Activated naive CD8-positive, alpha-beta T cell (primary cell): ENCODE measurements at regions not wholly inside any gene's neighbourhood (a gene's known extent, or its start where the extent isn't known, plus 50 kb on each side); places are given as distances from the start of the nearest gene placed in this dataset.
"Not testable (repeated sequence)": the region's sequence is repeated elsewhere in the genome, so short reads cannot be mapped to it uniquely, and the experiment has no call there.

Experiments used
- H3K27ac Mint-ChIP-seq: one replicate; pipeline ENCODE4 v1.8.0; 2021; ENCODE audit warnings: mixed read lengths
- H3K27me3 Mint-ChIP-seq: one replicate; pipeline ENCODE4 v1.8.0; 2021; ENCODE audit warnings: mixed read lengths
- H3K36me3 Mint-ChIP-seq: one replicate; pipeline ENCODE4 v1.8.0; 2021; ENCODE audit warnings: mixed read lengths
- H3K4me1 Mint-ChIP-seq: one replicate; pipeline ENCODE4 v1.8.0; 2021; ENCODE audit warnings: low read depth, mixed read lengths
- H3K4me3 Mint-ChIP-seq: one replicate; pipeline ENCODE4 v1.8.0; 2021; ENCODE audit warnings: mild to moderate bottlenecking, mixed read lengths
- H3K9me3 Mint-ChIP-seq: one replicate; pipeline ENCODE4 v1.8.0; 2021; ENCODE audit warnings: low read depth, mixed read lengths

GRCh38 chrY:7287963-7288362 is 376.4 kb upstream of the AMELY start:
- peaks cover 68% of the 10 kb centered on the region for H3K4me1 Mint-ChIP-seq
- H3K36me3 Mint-ChIP-seq, H3K4me3 Mint-ChIP-seq, H3K9me3 Mint-ChIP-seq, H3K27me3 Mint-ChIP-seq: not testable (repeated sequence)
- peak overlapping the region; percentile 67 for H3K27ac Mint-ChIP-seq

DNA sequence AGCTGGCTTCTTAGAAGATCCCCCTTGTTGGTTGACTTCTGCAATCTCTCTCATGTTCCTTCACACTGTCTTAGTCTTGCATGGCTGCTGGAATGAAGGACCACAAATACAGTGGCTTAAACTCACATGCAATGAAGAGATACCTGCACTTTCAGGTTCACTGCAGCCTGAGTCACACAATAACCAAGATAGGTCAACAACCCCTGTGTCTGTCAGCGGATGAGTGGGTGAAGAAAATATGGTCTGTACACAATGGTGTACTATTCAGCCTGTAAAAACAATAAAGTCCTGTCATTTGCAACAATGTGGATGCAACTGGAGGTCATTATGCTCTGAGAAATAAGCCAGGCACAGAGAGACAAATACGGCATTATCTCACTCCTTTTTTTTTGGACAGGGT is 373.8 kb upstream of the AMELY start:
- Mint-ChIP-seq H3K27me3 (no peaks in the 10 kb centered on the region), H3K4me1 (peaks cover 63% of the 10 kb centered on the region), H3K4me3 (no peak overlapping the region), H3K9me3 (no peaks in the 10 kb centered on the region), H3K27ac (peak overlapping the region; percentile 41), H3K36me3 (no peaks in the 10 kb centered on the region)

- Mint-ChIP-seq H3K36me3 (no peaks in the 10 kb centered on the region), H3K9me3 (no peaks in the 10 kb centered on the region), H3K4me3 (peak overlapping the region; percentile 69), H3K4me1 (peaks cover 64% of the 10 kb centered on the region), H3K27ac (peak overlapping the region; percentile 90), H3K27me3 (no peaks in the 10 kb centered on the region)
These were observed 371.4 kb upstream of the AMELY start for GRCh38 chrY:7283001-7283400.

GRCh38 chrY:7280151-7280740 is 368.7 kb upstream of the AMELY start:
- not testable (repeated sequence) for H3K36me3 Mint-ChIP-seq

DNA sequence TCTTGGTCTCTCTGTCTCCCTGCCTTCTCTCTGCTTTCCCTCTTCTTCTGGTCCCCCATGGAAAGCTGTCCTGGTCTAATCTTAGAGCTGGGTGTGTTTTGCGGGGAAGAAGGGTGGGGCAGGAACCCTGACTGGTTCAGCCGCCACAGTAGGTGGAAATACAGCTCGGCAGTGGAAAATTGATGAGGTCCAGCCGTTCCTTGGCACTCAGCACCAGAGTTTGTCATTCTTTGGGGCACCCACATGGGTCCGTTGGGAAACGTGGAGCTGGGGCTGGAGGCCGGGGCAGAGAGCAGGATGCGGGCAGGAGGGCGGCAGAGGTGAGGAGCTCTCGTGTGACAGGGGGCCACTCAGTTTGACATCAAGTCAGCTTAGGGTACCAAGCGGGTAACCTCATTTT is 364.2 kb upstream of the AMELY start:
- Mint-ChIP-seq H3K4me3 (peak overlapping the region; percentile 98), H3K27me3 (no peaks in the 10 kb centered on the region), H3K9me3 (no peaks in the 10 kb centered on the region), H3K36me3 (no peaks in the 10 kb centered on the region), H3K27ac (peak overlapping the region; percentile 95), H3K4me1 (peaks cover 49% of the 10 kb centered on the region)

More at GRCh38 chrY:7280151-7280740, 368.7 kb upstream of the AMELY start:
- not testable (repeated sequence) for H3K9me3 Mint-ChIP-seq, H3K27me3 Mint-ChIP-seq
- Mint-ChIP-seq H3K4me1 (peaks cover 71% of the 10 kb centered on the region), H3K27ac (peak overlapping the region; percentile 74), H3K4me3 (peak overlapping the region; percentile 74)

DNA sequence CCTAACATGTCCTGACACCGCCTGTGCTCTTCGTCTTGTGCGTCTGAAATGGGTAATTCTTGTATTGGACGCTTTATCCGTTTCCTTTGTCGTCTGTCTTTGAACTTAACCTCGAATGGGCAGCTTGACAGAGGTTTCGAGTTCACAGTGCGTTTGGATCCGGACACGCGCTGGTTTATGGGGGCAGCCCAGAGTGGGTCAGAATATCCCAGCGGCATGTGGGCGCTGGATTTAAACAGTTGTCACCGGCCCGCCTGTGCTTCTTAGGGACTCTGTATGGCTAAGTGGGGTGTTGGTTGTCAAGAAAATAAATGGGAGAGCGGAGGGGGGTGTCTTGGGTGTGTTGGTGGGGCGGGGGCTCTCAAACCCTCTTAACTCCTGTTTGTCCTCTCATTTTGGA is 363.5 kb upstream of the AMELY start:
- no peaks in the 10 kb centered on the region for H3K9me3 Mint-ChIP-seq

DNA sequence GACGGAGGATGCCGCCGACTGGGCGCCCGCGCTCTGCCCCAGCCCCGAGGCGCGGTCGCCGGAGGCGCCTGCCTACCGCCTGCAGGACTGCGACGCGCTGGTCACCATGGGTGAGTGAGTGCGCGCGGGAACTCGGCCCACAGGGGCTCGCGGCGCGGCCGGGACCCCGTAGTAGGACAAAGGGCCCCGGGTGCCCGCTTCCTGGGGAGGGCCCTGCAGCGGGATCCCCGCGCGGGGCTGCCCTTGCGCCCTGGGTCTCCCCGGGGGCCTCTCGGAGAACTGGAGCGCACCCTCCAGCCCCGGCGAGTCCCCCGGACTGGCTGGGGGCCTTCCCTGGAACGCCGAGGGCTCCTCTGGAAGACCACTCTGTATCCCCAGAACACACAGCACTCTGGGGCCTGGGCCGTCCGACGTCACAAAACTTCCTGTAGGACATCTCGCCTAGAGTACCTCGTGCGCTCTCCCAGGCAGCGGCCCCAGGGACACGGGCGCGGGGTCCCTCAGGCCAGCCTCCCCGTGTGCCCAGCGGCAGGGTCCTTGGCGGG is 362.9 kb upstream of the AMELY start:
- no peaks in the 10 kb centered on the region for H3K36me3 Mint-ChIP-seq
- no peaks in the 10 kb centered on the region for H3K27me3 Mint-ChIP-seq
- peak overlapping the region; percentile 95 for H3K27ac Mint-ChIP-seq
- peaks cover 38% of the 10 kb centered on the region for H3K4me1 Mint-ChIP-seq
- H3K9me3 Mint-ChIP-seq, result no peaks in the 10 kb centered on the region
- H3K4me3 Mint-ChIP-seq, result peak overlapping the region; percentile 98

More for the DNA sequence above, 363.5 kb upstream of the AMELY start:
- Mint-ChIP-seq H3K36me3 (no peaks in the 10 kb centered on the region), H3K27ac (peak overlapping the region; percentile 95), H3K4me1 (peaks cover 44% of the 10 kb centered on the region), H3K27me3 (no peaks in the 10 kb centered on the region), H3K4me3 (peak overlapping the region; percentile 98)

GRCh38 chrY:7273587-7274203 is 362.1 kb upstream of the AMELY start:
- no peaks in the 10 kb centered on the region for H3K27me3 Mint-ChIP-seq
- H3K27ac Mint-ChIP-seq, result peak overlapping the region; percentile 95
- H3K36me3 Mint-ChIP-seq, result no peaks in the 10 kb centered on the region
- peaks cover 31% of the 10 kb centered on the region for H3K4me1 Mint-ChIP-seq
- H3K9me3 Mint-ChIP-seq, result no peaks in the 10 kb centered on the region
- peak overlapping the region; percentile 92 for H3K4me3 Mint-ChIP-seq

DNA sequence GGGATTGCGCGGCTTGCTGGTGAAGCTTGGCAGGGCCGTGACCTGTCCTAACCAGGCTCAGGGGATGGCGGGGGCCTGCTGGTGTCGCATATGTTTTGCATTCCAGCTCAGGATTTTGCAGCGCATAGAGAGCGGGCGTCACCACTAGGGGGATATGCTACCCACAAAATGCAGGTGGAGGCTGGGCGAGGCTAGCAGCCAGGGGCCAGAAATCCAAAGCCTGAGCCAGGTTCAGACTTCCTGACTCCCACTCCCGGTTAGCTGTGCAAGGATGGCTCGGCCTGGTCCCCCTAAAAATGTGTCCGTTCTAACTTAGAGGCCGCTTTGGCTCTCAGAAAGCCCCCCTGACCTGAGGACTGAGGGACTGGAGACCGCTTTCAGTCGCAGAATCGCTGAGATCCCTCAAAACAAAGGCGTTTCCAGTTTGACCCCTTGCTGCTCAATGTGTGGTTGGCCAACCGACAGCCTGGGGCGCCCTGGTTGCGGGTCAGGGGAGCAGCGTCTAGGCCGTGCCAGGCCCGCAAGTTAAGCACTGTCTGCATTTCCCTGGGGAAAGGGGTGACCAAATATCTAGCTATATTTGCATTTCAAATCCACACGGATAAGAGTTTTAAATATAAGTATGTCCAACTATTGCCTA is 361.1 kb upstream of the AMELY start:
- Mint-ChIP-seq H3K9me3 (no peaks in the 10 kb centered on the region), H3K36me3 (no peaks in the 10 kb centered on the region), H3K27me3 (no peaks in the 10 kb centered on the region), H3K4me1 (peaks cover 28% of the 10 kb centered on the region), H3K4me3 (peak overlapping the region; percentile 92), H3K27ac (peak overlapping the region; percentile 95)

- Mint-ChIP-seq H3K27me3 (no peaks in the 10 kb centered on the region), H3K4me1 (peaks cover 3% of the 10 kb centered on the region), H3K4me3 (no peak overlapping the region), H3K27ac (no peak overlapping the region), H3K36me3 (no peaks in the 10 kb centered on the region), H3K9me3 (no peaks in the 10 kb centered on the region)
These were observed 352.2 kb upstream of the AMELY start for GRCh38 chrY:7263773-7264172.

DNA sequence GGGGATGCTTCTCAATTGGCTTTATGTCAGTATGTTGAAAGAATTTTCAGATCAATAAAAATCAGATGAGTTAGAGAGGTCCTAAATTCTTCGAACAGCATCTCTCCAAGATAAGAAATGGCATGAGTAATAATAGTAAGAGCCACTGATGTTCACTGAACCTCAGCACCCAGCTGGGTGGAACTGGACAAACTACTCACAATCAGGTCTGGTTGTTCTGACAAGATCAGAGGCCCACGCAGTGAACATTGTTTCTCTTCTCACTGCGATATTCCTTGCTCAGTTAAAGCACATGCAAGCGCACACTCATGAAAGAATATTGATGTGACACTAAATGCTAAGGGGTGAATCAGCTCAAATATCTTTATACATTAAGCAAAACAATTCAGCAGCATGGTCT is 351.0 kb upstream of the AMELY start:
- H3K27me3 Mint-ChIP-seq, result no peaks in the 10 kb centered on the region
- H3K4me1 Mint-ChIP-seq, result no peaks in the 10 kb centered on the region
- H3K27ac Mint-ChIP-seq, result no peak overlapping the region
- no peak overlapping the region for H3K4me3 Mint-ChIP-seq
- peaks cover 2% of the 10 kb centered on the region for H3K36me3 Mint-ChIP-seq
- no peaks in the 10 kb centered on the region for H3K9me3 Mint-ChIP-seq

DNA sequence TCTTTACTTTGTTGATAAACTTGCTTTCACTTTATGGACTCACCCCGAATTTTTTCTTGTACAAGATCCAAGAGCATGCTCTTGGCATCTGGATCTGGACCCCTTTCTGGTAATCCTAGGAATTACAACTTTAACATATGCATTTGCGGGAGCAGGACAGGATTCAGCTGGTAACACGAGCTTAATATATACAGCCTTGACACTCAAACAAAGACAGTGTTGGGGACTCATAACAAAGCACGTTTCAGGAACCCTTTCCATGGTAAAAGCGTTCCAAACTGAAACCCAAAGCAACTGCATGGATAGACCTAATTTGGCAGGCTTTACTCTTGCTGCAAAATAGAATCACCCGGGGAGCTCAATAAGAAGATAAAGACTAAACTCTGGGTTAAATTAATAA is 349.7 kb upstream of the AMELY start:
- no peak overlapping the region for H3K4me3 Mint-ChIP-seq
- peaks cover 2% of the 10 kb centered on the region for H3K4me1 Mint-ChIP-seq
- H3K9me3 Mint-ChIP-seq, result no peaks in the 10 kb centered on the region
- no peaks in the 10 kb centered on the region for H3K27me3 Mint-ChIP-seq
- no peak overlapping the region for H3K27ac Mint-ChIP-seq
- H3K36me3 Mint-ChIP-seq, result peaks cover 2% of the 10 kb centered on the region

GRCh38 chrY:7240101-7240500 is 328.5 kb upstream of the AMELY start:
- no peaks in the 10 kb centered on the region for H3K9me3 Mint-ChIP-seq
- H3K27me3 Mint-ChIP-seq, result no peaks in the 10 kb centered on the region
- peak overlapping the region; percentile 47 for H3K4me3 Mint-ChIP-seq

GRCh38 chrY:7211971-7212370 is 300.4 kb upstream of the AMELY start:
- H3K9me3 Mint-ChIP-seq, result no peaks in the 10 kb centered on the region
- no peak overlapping the region for H3K4me3 Mint-ChIP-seq
- no peaks in the 10 kb centered on the region for H3K27me3 Mint-ChIP-seq
- H3K36me3 Mint-ChIP-seq, result no peaks in the 10 kb centered on the region
- H3K27ac Mint-ChIP-seq, result no peak overlapping the region
- no peaks in the 10 kb centered on the region for H3K4me1 Mint-ChIP-seq

More at GRCh38 chrY:7240101-7240500, 328.5 kb upstream of the AMELY start:
- Mint-ChIP-seq H3K27ac (peak overlapping the region; percentile 86), H3K36me3 (no peaks in the 10 kb centered on the region), H3K4me1 (peaks cover 44% of the 10 kb centered on the region)

DNA sequence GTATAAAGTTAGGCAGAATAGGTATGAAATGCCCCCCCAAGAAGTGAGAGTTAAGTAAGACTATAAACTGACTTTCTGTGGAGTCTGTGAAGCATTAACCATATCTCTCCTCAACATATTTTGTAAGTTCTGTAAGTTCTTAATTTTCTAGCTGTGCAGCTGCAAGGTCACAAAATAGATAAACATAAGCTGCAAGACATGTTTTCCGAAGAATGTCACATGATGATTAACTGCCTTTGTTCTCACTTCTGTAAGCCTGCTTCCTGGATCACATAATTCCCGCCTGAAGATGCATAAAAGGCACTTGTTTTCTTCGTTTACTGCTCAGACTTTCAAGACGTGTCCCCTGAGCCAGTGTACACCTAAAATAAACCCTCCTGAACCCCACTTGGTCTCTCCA is 292.9 kb upstream of the AMELY start:
- Mint-ChIP-seq H3K27me3 (no peaks in the 10 kb centered on the region), H3K9me3 (no peaks in the 10 kb centered on the region), H3K36me3 (no peaks in the 10 kb centered on the region), H3K27ac (no peak overlapping the region), H3K4me3 (no peak overlapping the region), H3K4me1 (peaks cover 2% of the 10 kb centered on the region)
